OCI-LY3 (cell line): ENCODE measurements at regions not wholly inside any gene's neighbourhood (a gene's known extent, or its start where the extent isn't known, plus 50 kb on each side); places are given as distances from the start of the nearest gene placed in this dataset.

ENCODE experiments used
- H2AFZ ChIP-seq: fragments of 200-600, 300-600 bp; shearing (Covaris generic); 2 replicates; pipeline ENCODE4 v1.6.0; 2014; ENCODE audit warnings: antibody characterized with exemption, low read depth, low read length
- H3K27ac ChIP-seq: fragments of 200-600, 300-600 bp; sonication (generic); 2 replicates; pipeline ENCODE4 v1.5.1; 2014; ENCODE audit warnings: mild to moderate bottlenecking, low read length, moderate library complexity, mixed read lengths
- H3K27me3 ChIP-seq: fragments of 200-600, 300-600 bp; sonication (generic); 2 replicates; pipeline ENCODE4 v1.6.1; 2014; ENCODE audit warnings: low read depth, low read length, mixed read lengths
- H3K36me3 ChIP-seq: fragments of 200-600, 300-600 bp; sonication (generic); replicated peaks from 2 replicates; pipeline ENCODE3; 2014; ENCODE audit warnings: low read depth, low read length, mixed read lengths
- H3K4me1 ChIP-seq: fragments of 300-600, 200-600 bp; sonication (generic); 2 replicates; pipeline ENCODE4 v1.6.1; 2014; ENCODE audit warnings: low read length, mixed read lengths
- H3K4me2 ChIP-seq: fragments of 200-600, 300-600 bp; sonication (generic); 2 replicates; pipeline ENCODE4 v1.6.1; 2014; ENCODE audit warnings: low read length, mixed read lengths
- H3K4me3 ChIP-seq: fragments of 300-600, 200-600 bp; sonication (generic); 2 replicates; pipeline ENCODE4 v1.5.1; 2014; ENCODE audit warnings: antibody characterized with exemption, mild to moderate bottlenecking, low read length, moderate library complexity
- H3K79me2 ChIP-seq: fragments of 300-600, 200-600 bp; shearing (Covaris generic); 2 replicates; pipeline ENCODE4 v1.6.1; 2014; ENCODE audit warnings: mild to moderate bottlenecking, low read length, mixed read lengths
- H3K9ac ChIP-seq: fragments of 300-600, 200-600 bp; shearing (Covaris generic); 2 replicates; pipeline ENCODE4 v1.6.0; 2014; ENCODE audit warnings: mild to moderate bottlenecking, low read length, moderate library complexity
- H3K9me3 ChIP-seq: fragments of 200-600, 300-600 bp; shearing (Covaris generic); 2 replicates; pipeline ENCODE4 v1.6.1; 2014; ENCODE audit warnings: low read length, mixed read lengths; ENCODE audit not compliant: insufficient read depth
- H4K20me1 ChIP-seq: fragments of 200-600, 300-600 bp; sonication (generic); 2 replicates; pipeline ENCODE4 v1.6.1; 2016; ENCODE audit warnings: low read length, mixed read lengths; ENCODE audit not compliant: insufficient read depth
- CTCF ChIP-seq: fragments of 200-600, 300-600 bp; sonication (generic); IDR thresholded peaks from 2 replicates; pipeline ENCODE4 v1.5.1; 2014; ENCODE audit warnings: antibody characterized with exemption, low read length, low read depth
- EZH2phosphoT487 ChIP-seq: fragments of 200-600 bp; shearing (Covaris generic); IDR thresholded peaks from 2 replicates; pipeline ENCODE4 v1.6.1; 2018; ENCODE audit warnings: antibody characterized with exemption, mixed run types, low read depth

- H3K4me1 ChIP-seq = no peaks in the 10 kb centered on the region
- no peak overlapping the region for H2AFZ ChIP-seq
- no peak overlapping the region for H3K4me3 ChIP-seq
- no peaks in the 10 kb centered on the region for H3K79me2 ChIP-seq
- no peak overlapping the region for H3K27ac ChIP-seq
- H3K4me2 ChIP-seq = no peak overlapping the region
- H3K27me3 ChIP-seq = no peaks in the 10 kb centered on the region
- no peaks in the 10 kb centered on the region for H3K9me3 ChIP-seq
- TF ChIP-seq CTCF (no peak), EZH2phosphoT487 (no peak)
- no peaks in the 10 kb centered on the region for H3K36me3 ChIP-seq
- H4K20me1 ChIP-seq = no peaks in the 10 kb centered on the region
- H3K9ac ChIP-seq = no peak overlapping the region
Observed at GRCh38 chr10:85145966-85146365, 817.6 kb downstream of the CCSER2 start.

- Histone ChIP-seq H3K79me2 (no peaks in the 10 kb centered on the region), H3K27ac (no peak overlapping the region), H3K4me2 (no peak overlapping the region), H3K4me3 (no peak overlapping the region), H2AFZ (no peak overlapping the region), H3K9me3 (no peaks in the 10 kb centered on the region), H3K9ac (no peak overlapping the region), H3K27me3 (no peaks in the 10 kb centered on the region), H3K4me1 (no peaks in the 10 kb centered on the region), H3K36me3 (no peaks in the 10 kb centered on the region), H4K20me1 (no peaks in the 10 kb centered on the region)
- TF ChIP-seq EZH2phosphoT487 = no peak
- TF ChIP-seq CTCF = no peak
Observed at GRCh38 chr10:85147346-85148250, 819.2 kb downstream of the CCSER2 start.

- Histone ChIP-seq H3K9ac (no peak overlapping the region), H3K27me3 (no peaks in the 10 kb centered on the region), H3K79me2 (no peaks in the 10 kb centered on the region), H3K36me3 (no peaks in the 10 kb centered on the region), H3K4me3 (no peak overlapping the region), H2AFZ (no peak overlapping the region), H3K4me2 (no peak overlapping the region), H3K27ac (no peak overlapping the region), H4K20me1 (no peaks in the 10 kb centered on the region), H3K4me1 (no peaks in the 10 kb centered on the region), H3K9me3 (no peaks in the 10 kb centered on the region)
- TF ChIP-seq CTCF = no peak
- TF ChIP-seq EZH2phosphoT487 = no peak
Observed at GRCh38 chr10:85148693-85149640, 820.6 kb downstream of the CCSER2 start.

- H3K79me2 ChIP-seq = no peaks in the 10 kb centered on the region
- H3K36me3 ChIP-seq = no peaks in the 10 kb centered on the region
- H3K4me2 ChIP-seq = no peak overlapping the region
- no peaks in the 10 kb centered on the region for H4K20me1 ChIP-seq
- H3K9ac ChIP-seq = no peak overlapping the region
- no peak overlapping the region for H2AFZ ChIP-seq
- TF ChIP-seq CTCF (no peak), EZH2phosphoT487 (no peak)
- H3K4me3 ChIP-seq = no peak overlapping the region
- H3K9me3 ChIP-seq = no peaks in the 10 kb centered on the region
- H3K27me3 ChIP-seq = no peaks in the 10 kb centered on the region
- no peaks in the 10 kb centered on the region for H3K4me1 ChIP-seq
- H3K27ac ChIP-seq = no peak overlapping the region
Observed at GRCh38 chr10:85149766-85150165, 821.4 kb downstream of the CCSER2 start.
